NB4 (cell line): ENCODE measurements at regions not wholly inside any gene's neighbourhood (a gene's known extent, or its start where the extent isn't known, plus 50 kb on each side); places are given as distances from the start of the nearest gene placed in this dataset.

ENCODE experiments used
- DNase-seq: peaks from one replicate; pipeline ENCODE4 v3.0.0; 2010; ENCODE audit warnings: low read depth
- H3K4me3 ChIP-seq: one replicate; pipeline ENCODE4 v1.5.1; 2011; ENCODE audit warnings: mild to moderate bottlenecking, low read depth, low read length, moderate library complexity
- MYC ChIP-seq: IDR thresholded peaks from 2 replicates; pipeline ENCODE4 v1.6.1; 2011; ENCODE audit warnings: low read depth, low read length
- POLR2A ChIP-seq: IDR thresholded peaks from 2 replicates; pipeline ENCODE4 v1.6.1; 2011; ENCODE audit warnings: mild to moderate bottlenecking; ENCODE audit not compliant: insufficient read length; ENCODE audit errors: extremely low read depth
- TF ChIP-seq, protein P1 (sequence below): IDR thresholded peaks from 2 replicates; pipeline ENCODE4 v1.6.1; 2011; ENCODE audit warnings: low read depth, low read length
- TF ChIP-seq, protein P2 (sequence below): IDR thresholded peaks from one replicate; pipeline ENCODE4 v1.5.1; 2012; ENCODE audit warnings: low read depth, low read length

GRCh38 chr2:18104595-18105224, 226.2 kb downstream of the KCNS3 start:
- H3K4me3 ChIP-seq: no peak overlapping the region
- TF ChIP-seq, protein P1, sequence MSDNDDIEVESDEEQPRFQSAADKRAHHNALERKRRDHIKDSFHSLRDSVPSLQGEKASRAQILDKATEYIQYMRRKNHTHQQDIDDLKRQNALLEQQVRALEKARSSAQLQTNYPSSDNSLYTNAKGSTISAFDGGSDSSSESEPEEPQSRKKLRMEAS: 0 out of 2 replicates have a peak, but pooled peaks have one; percentile 45
- no peak for TF ChIP-seq MYC
- no peak for DNase-seq

- TF ChIP-seq POLR2A: no peak
- TF ChIP-seq, protein P1: no peak
- TF ChIP-seq MYC: no peak
- TF ChIP-seq, protein P2, sequence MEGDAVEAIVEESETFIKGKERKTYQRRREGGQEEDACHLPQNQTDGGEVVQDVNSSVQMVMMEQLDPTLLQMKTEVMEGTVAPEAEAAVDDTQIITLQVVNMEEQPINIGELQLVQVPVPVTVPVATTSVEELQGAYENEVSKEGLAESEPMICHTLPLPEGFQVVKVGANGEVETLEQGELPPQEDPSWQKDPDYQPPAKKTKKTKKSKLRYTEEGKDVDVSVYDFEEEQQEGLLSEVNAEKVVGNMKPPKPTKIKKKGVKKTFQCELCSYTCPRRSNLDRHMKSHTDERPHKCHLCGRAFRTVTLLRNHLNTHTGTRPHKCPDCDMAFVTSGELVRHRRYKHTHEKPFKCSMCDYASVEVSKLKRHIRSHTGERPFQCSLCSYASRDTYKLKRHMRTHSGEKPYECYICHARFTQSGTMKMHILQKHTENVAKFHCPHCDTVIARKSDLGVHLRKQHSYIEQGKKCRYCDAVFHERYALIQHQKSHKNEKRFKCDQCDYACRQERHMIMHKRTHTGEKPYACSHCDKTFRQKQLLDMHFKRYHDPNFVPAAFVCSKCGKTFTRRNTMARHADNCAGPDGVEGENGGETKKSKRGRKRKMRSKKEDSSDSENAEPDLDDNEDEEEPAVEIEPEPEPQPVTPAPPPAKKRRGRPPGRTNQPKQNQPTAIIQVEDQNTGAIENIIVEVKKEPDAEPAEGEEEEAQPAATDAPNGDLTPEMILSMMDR: no peak
- no peak overlapping the region for H3K4me3 ChIP-seq
- no peak for DNase-seq
Measured at GRCh38 chr2:18096836-18097405, 218.5 kb downstream of the KCNS3 start.

DNA sequence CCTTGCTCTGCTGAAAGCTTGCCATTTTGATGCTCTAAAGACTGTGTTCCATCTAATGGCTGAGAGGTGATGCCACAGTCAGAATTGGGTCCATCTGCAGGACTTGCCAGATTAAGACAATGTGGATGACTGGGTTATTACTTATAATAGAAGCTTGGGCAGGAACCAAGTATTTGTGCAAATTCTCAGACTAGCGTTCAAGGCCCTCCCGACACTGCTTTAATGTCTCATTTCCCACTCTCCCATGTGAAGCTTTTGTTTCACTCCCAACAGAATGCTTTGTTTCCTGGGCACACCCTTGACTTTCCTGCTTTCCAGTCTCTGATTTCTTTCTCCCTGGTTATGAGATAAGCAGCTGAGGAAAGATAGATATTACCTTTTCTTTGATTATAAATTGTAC, 215.8 kb downstream of the KCNS3 start:
- no peak overlapping the region for H3K4me3 ChIP-seq
- TF ChIP-seq, protein P1: no peak
- TF ChIP-seq POLR2A: no peak
- TF ChIP-seq, protein P2: no peak
- no peak for TF ChIP-seq MYC
- no peak for DNase-seq

DNA sequence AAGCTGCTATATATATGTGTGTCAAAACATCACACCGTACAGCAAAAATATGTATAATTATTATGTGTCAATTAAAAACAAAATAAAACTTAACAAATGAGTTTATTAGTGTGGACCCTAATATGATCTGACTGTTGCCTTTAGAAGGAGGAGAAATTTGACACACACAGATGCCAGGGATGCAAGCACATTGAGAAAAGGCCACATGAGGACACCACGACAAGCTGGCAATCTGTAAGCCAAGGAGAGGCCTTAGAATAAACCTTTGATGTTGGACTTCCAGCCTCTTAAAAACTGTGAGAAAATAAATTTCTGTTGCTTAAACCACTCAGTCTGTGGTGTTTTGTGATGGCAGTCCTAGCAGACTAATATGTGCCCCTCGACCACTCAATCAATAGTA, 214.7 kb downstream of the KCNS3 start:
- no peak for DNase-seq
- TF ChIP-seq POLR2A (no peak), MYC (no peak)
- TF ChIP-seq, protein P1: no peak
- TF ChIP-seq, protein P2: no peak
- no peak overlapping the region for H3K4me3 ChIP-seq

GRCh38 chr2:18092760-18093159, 214.3 kb downstream of the KCNS3 start:
- TF ChIP-seq, protein P1: no peak
- TF ChIP-seq POLR2A (no peak), MYC (no peak)
- TF ChIP-seq, protein P2: no peak
- no peak overlapping the region for H3K4me3 ChIP-seq
- DNase-seq: no peak

DNA sequence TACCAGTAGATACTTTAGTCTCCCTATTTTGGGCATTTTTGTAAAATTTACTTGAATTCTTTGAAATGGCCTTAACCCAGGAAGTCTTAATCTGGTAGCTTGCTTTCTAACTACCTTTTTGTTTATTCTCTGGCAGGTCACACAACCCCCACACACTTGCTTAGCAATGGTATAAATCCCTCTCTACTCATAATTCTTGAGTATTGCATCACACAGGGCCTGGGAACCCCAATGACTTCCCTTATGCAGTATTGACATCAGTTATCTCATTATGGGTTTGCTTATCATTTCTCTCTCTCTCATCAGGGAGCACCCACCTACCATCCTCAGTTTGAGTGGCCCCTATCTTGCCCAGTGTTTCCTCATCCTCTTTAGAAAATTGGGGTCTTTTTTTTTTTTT, 207.1 kb downstream of the KCNS3 start:
- TF ChIP-seq, protein P1: no peak
- no peak for TF ChIP-seq POLR2A
- TF ChIP-seq, protein P2: no peak
- no peak for TF ChIP-seq MYC
- peak; percentile 20 for DNase-seq
- no peak overlapping the region for H3K4me3 ChIP-seq
